SIG-M5 treated with dmso at 0.1 percent for 504 hours (cell line): ENCODE measurements at regions not wholly inside any gene's neighbourhood (a gene's known extent, or its start where the extent isn't known, plus 50 kb on each side); places are given as distances from the start of the nearest gene placed in this dataset.
"Not testable (repeated sequence)": the region's sequence is repeated elsewhere in the genome, so short reads cannot be mapped to it uniquely, and the experiment has no call there.

ENCODE experiments used
- DNase-seq: peaks from one replicate; lab custom pipeline; 2025; ENCODE audit not compliant: unreplicated experiment; lab: John Stamatoyannopoulos, UW

DNA sequence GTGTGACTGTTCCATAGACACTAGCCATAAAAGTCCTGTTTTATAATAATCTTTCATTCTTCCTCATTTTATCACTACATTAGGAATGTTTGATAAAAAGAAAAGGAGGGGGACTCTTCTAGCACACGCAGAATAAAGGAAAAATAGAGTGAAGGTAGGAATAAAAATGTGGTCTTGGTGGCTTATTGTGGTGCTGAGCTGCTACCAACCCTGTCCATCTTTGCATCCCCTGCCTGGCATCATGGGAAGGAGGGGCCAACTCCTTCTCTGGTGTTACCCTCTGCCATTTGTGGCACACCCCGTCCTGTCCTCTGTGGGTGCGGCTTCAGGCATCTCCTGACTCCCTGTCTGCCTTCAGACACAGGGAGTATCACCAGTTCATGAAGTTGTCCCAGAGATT is 104.9 kb upstream of the ZNF536 start:
- no peak for DNase-seq

DNA sequence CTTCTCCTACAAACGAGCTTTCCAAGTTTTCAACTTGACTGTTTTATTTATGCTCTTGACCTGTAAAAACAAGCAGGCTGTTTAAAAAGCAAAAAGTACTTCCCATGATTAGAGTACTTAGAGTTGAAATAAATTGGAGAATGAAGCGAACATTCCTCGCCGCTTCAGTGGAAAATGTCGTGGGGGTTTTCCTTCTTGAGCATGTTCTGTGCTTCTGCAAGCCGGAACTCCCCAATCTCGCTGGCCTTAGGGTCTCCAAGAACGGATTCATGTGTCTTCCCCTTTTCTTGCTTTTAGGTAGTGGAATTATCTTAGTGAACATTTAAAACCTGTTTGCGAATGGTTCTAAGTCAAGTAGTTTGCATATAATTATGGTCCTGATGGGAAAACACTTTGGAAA is 103.6 kb upstream of the ZNF536 start:
- DNase-seq = no peak

DNA sequence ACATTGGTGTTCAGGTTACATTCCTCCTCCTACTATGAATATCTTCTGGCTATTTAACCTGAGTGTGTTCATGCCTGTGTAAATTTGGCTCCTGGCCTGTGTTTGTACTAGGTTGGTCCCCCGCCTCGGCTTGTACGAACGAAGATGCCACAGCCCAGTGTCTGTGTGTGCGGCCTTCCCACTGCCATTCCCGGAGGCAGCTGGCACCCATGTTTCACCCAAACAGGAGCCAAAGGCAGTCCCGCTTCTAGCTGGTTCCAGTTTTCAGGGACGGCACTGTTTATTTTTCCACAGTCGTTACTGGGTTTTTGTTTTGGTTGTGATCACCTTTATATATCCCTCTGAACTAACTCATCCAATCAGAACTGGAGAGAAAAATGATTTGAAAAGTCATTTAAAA is 102.5 kb upstream of the ZNF536 start:
- DNase-seq = no peak

DNA sequence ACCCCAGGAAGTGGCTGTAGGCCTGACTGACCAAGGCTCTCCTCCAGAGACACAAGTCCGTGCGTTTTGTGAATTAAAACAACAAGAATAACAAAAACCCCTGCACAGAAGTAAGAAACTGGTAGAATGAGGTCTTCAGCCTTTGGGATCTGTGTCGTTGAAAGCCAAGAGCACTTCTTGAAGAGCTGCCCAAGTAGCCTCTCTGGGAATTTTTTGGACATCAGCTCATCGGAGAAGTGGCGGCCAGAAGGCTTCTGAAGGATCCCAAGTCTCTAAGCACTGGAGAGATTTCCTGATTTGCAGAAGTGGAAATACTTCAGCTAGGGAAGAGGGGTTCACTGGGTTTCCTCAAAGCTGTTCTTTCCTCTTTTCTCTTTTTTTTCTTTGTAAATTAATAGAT is 100.4 kb upstream of the ZNF536 start:
- no peak for DNase-seq

DNA sequence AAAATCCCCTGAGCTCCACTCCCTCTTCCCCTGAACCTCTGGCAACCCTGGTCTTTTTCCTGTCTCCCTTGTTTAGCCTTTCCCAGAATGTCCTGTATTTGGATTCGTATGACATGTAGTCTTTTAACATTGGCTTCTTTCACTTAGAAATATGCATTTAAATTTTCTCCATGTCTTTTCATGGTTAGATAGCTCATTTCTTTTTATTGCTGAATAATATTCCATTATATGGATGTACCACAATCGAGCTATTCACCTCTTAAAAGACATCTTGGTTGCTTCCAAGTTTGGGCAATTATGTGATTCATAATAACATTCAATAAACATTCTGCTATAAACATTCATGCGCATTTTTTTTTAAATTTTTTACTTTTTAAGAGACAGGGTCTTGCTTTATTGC is 99.6 kb upstream of the ZNF536 start:
- DNase-seq = no peak

DNA sequence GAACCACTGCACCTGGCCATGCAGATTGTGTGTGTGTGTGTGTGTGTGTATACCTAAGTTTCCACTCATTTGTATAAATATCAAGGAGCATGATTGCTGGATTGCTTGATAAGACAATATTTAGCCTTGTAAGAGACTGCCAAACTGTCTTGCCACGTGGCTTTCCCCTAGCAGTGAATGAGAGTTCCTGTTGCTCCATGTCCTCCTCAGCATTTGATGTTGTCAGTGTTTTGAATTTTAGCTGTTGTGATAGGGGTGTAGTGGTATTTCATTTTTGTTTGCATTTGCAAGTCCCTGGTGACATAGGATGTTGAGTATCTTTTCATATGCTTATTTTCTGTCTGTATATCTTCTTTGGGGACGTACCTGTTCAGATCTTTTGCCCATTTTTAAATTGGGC is 99.0 kb upstream of the ZNF536 start:
- DNase-seq = no peak

DNA sequence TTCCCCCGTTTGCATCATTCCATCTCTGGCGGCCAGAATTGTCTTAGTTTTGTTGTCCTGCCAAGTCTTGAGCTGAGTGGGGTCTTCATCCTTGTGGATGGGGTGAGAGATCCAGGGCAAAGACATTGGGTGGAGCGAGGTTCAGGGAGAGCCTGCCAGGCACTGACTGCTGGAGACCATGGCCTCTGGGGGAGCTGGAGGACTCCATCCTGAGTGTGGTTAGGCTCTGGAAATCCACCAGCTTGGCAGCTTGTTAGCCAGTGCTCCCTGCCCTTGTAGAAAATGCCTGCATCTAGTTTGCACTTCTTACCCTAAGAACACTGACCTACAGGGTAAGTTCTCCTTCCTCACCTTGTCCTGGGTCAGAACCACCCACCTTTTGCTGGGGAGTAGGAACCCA is 97.2 kb upstream of the ZNF536 start:
- DNase-seq = no peak

DNA sequence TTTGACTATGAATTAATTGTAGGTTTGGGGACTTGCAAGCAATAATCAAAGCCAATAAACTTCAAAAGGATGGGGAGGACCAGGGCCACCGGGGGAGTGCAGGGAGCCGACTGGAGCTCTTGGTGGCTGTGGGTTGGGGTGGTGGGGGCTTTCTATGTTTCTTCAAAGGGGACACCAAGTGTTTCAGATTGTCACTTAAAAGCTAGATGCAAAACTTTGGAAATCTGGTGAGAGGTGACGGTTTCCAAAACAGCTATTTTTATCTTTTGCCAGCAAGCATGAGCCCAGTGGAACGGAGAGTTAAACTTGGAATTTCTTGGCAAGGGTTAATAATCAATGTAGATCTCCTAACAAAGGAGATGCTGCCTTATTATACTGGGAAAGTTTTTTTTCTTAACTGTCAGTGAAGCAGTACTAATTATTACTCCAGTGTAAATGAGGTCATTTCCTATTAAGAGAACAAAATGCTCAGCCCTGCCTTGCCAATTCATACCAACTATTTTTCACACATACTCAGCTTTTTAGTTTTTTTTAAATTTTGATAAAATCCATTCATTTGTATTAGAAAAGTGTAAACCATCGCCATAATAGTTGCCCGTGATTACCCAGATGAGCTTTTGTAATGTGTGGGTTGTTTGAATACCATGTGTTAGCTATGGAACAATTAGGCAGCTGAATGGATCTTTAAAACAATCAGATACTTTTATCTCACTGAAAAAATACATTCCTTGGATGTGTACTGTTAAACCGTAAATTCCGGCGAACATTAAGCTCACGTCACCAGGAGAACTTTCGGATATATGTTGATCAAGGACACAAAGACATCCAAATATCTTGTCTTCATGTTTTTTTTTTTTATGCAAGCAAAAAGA is 95.9 kb upstream of the ZNF536 start:
- DNase-seq = no peak

DNA sequence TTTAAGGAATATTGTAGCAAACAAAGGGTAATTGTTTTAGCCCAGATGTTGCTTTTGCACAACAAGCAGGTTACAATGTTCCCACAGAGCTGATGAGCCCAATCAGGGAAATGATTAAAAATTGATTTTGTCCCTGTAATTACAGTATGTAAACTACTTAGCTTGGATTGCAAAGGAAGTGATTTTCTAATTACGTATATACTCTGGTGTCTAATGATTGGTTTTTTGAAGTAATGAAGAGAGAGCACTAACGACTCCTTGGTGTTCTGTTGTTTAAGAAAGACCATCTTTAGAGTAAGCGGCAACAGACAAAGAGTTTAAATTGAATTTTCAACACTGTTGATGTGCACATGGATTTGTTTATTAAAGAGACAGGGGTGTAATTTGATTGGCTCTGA is 95.3 kb upstream of the ZNF536 start:
- no peak for DNase-seq

DNA sequence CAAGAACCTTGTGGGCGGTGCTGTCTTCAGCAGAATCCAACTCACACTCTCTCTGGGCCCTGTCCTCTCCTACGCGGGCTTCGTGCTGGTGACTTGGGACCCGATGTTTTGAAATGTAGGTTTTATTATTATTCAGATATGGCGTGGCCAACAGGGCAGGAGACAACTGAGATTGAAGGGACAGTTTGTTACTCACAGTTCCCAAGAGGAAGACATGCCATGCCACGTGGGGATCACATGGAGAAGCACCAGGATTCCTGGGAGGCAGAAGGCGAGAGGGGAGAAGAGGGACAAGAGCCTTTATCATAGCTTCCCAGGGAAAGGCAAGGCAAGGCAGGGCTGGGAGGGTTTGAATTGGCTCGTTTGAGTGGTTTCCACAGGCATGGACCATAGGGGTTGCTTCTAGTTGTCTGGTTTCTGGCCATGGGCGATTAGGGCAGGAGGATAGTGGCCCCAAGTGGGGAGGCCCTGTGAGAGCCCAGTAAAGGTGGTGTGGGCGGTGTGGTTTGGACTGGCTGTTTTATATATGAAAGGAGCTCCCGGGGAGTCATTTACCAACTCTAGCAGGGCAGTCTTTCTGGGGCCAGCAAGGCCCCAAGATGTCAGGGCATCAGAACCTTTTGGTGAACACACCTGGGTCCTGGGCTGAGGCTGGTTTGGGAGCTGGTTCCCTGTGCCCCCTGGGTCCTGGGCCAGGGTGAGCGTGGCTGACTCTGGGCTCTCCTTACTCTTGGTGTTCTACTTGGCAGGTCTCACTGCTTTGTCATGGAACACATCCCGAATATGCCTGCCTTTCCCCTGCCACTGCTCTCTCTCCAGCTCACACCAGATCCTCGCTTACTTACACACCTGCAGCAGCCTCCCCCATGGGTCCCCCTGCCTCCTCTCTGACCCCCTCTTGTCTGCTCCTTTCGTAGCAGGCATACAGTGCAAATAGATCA is 94.0 kb upstream of the ZNF536 start:
- DNase-seq = no peak

DNA sequence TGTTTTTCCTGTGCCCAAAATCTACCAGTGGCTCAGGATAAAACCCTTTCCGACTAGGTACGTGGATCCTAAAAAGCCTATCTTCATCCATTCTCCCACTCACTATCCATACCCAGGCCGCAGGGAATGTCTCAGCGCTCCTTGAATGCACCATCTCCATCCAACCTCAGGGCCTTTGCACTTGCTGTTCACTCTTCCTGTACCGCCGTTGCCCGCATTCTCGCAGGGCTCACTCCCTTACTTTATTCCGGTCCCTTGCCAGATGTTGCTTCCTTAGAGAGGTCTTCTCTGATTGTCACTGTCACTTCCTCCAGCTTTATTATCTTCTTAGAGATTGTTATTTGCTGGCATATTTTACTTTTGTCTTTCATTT is 93.3 kb upstream of the ZNF536 start:
- no peak for DNase-seq

DNA sequence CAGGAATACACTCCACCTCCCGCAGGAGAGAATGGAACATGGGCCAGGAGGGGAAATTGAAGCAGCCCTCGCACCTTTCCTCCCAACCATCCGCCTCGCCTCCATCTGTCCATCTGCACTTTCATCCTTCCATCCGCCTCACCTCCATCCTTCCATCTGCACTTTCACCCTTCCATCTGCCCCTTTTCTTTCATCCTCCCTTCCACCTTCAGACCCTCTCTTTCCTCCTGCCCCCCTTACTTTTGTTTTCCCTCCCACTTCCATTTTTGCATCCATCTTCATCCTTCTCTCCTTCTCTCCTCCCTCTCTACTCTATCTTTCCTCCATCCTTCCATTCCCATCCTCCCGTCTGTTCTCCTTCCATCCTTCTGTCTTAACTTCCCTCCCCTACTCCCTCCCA is 92.2 kb upstream of the ZNF536 start:
- no peak for DNase-seq

DNA sequence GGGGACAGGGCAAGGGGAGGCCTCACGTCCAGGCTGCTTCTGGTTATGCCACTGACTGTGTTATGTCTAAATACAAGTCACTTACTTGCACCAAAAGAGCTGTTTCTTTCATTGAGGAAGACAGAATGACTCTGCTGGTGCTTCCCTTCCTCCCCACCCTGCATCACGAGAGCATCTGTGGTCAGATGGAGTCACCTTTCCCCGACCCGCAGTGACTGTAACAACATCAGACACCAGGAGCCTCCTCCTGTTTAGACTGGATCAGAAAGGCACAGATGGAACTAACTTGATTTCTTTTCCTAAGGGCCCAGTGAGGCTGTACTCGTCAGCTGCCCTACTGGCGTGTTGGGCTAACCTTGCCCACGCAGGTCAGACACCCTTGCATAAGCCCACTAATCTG is 90.3 kb upstream of the ZNF536 start:
- DNase-seq = no peak

DNA sequence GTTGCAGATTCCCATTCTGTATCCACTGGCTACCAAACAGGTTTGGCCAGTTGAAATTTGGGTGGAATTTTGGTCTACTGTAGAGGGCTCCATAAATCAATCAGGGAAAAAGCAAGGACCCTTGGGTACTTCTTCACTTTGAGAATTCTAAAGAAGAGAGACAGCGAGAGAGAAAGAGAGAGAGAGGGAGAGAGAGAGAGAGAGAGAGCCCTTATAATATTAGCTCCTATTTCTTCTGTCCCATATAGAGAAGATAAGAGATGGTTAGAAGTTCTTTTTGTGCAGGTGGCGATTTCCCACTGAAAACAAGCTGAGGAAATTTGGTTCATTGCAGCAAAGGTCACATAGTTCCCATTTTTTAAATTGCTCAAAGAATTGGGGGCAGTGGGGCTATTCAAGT is 88.6 kb upstream of the ZNF536 start:
- DNase-seq = no peak

DNA sequence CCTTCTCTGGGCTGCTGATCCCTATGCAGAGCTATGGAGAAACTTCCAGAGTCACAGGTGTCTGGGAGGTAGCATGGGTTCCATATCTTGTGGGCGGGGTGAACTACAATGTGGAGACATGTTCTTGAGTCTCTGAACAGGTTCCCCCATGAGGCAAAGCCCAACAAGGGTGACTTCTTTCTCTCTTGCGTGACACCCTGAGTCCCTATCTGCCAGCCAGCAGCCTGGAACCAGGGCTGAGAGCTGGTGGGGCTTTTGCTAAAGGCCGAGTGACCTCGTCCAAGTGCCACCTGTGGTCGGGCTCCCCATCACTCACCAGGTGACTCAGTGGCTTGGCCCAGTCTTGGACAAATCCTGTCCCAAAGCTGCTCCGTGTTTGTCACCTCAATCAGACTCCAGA is 88.0 kb upstream of the ZNF536 start:
- DNase-seq = no peak

DNA sequence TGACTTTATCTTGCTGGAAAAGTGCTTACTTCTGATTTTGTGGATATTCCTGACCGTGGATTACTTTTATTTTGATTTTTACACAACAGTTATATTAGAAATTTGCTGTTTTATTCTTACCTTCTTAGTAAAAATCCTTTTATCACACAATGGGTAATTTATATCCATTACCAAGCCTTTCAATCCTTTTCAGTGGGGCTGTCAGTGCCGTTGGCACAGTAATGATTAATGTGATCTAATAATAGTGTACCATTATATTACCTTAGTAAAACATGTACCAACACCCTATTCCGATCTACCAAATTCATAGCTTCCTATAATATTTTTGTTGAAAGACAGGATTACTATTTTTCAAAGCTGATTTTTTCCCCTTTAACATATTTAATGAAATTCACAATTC is 87.3 kb upstream of the ZNF536 start:
- DNase-seq = no peak

DNA sequence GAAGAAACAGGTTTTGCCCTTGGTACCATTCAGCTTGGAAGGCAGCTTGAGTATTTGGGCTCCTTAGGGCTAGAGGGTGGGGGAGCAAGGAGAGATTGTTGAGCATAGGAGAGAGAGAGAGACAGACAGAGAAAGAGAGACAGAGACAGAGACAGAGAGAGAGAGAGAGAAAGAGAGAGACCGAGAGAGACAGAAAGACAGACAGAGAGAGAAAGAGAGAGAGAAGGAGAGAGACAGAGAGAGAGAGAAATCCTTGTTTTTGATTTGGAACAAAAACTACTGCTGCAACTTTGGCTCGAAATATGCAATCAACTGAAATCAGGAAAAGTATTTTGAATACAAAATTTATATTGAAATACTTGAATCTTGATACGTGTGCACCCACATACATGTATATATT is 85.8 kb upstream of the ZNF536 start:
- no peak for DNase-seq

DNA sequence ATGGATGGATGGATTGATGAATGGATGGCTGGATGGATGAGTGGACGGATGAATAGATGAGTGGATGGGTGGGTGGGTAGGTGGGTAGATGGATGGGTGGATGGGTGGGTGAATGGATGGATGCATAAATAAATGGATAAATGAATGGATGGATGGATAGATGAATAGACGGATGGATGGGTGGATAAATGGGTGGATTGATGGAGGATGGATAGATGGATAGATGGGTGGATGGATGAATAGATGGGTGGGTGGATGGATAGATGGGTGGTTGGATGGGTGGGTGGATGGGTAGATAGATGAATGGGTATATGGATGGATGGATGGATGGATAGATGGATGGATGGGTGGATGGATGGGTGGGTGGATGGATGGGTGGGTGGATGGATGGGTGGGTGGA is 84.9 kb upstream of the ZNF536 start:
- DNase-seq = no peak

DNA sequence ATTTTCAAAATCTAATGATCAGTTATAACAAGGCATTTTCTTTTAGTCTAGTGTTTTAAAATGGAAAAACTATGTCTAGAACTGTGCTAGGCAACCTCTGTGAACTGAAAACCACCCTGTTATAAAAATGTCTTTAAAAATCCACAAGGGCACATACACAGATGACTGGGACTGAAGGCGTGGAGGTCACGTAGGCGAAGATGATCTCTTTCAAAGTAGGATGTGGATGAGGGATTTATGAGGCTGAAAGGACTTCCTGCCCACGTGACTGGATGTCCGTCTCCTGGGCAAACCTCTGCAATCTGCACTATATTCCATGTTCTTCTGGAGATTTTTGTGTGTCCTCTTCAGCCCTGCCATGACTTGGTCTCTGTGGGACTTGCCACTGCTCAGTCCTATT is 84.2 kb upstream of the ZNF536 start:
- no peak for DNase-seq

DNA sequence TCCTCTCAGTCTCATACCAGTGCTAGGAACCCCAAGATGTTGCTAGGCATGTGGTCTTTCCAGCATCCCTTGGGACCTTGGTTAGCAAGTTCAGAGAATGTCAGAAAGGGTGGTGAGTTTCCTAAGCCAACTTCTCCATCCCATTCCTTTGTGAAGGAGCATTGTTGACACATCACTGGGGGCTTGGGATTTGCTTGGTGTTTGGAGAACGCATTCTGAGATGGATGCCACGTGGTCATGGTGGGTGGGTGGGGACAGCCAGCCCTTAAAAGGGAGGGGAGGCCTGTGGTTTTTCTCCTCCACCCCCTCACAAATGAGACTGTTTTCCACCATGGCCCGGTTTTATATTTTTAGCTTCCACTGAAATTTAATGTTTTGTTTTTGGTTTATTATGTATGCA is 83.3 kb upstream of the ZNF536 start:
- no peak for DNase-seq

DNA sequence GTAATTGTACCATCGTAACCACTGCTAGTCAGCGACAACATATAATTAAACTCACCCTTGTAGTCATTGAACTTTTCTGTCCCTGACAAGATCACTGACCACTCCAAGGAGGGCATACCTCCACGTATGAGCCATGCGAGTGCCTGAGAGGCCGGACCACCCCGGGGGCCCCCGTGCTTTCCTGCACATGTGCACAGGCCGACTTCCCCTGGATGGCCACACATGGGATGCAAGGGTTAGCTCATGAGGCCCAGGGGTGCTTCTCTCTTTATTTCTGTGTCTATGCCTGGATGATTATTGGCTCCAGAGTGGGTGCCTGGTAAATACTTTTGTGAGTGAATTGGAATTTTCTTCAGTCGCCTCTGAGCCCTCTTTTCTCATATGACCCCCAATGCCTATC is 82.8 kb upstream of the ZNF536 start:
- DNase-seq = no peak

DNA sequence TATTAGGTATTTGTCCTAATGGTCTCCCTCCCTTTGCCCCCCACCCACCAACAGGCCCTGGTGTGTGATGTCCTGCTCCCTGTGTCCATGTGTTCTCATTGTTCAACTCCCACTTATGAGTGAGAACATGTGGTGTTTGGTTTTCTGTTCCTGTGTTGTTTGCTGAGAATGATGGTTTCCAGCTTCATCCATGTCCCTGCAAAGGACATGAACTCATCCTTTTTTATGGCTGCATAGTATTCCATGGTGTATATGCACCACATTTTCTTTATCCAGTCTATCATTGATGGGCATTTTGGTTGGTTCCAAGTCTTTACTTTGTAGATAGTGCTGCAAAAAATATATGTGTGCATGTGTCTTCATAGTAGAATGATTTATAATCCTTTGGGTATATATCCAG is 81.4 kb upstream of the ZNF536 start:
- DNase-seq = not testable (repeated sequence)
